GM12878 (cell line): ENCODE measurements at regions not wholly inside any gene's neighbourhood (a gene's known extent, or its start where the extent isn't known, plus 50 kb on each side); places are given as distances from the start of the nearest gene placed in this dataset.

ENCODE experiments used
- ATAC-seq: fragments of 200-7000 bp; cut with Tn5 transposase; 3 replicates; pipeline ENCODE4 v1.9.1; 2020; ENCODE audit warnings: mild to moderate bottlenecking, moderate library complexity
- BruUV-seq: library from RNA; stranded (reverse); fragments of 400-500 nt; replicated peaks from 2 replicates; lab custom pipeline; 2021; lab: Mats Ljungman, UMichigan
- CTCF ChIA-PET: fragments of 300-600 bp; sonication (Branson Sonifier 250); formaldehyde crosslinking; extraction: SDS; loops from one replicate; lab custom pipeline; 2021; ENCODE audit warnings: inconsistent platforms; lab: Yijun Ruan, JAX
- POLR2A ChIA-PET: fragments of 350-600 bp; formaldehyde crosslinking; extraction: SDS; loops from one replicate; lab custom pipeline; 2021; ENCODE audit warnings: inconsistent platforms; lab: Charles Lee
- RAD21 ChIA-PET: fragments of 300-600 bp; sonication (Branson Sonifier 250); formaldehyde crosslinking; loops from one replicate; lab custom pipeline; 2023; ENCODE audit warnings: antibody characterized with exemption; ENCODE audit not compliant: unreplicated experiment; lab: Charles Lee
- SMC1A ChIA-PET: fragments of 300-600 bp; sonication (Branson Sonifier 250); formaldehyde crosslinking; loops from one replicate; lab custom pipeline; 2023; ENCODE audit not compliant: unreplicated experiment, uncharacterized antibody; lab: Charles Lee
- DNase-seq: peaks from one replicate; pipeline ENCODE4 v3.0.0-alpha.2; 2011; ENCODE audit warnings: low read depth, low spot score
- FAIRE-seq: peaks from 3 replicates; lab custom pipeline; 2011; peaks lifted over from hg19 to GRCh38; lab: Jason Lieb, UNC
- H2AFZ ChIP-seq: 2 replicates; pipeline ENCODE4 v1.6.0; 2011; ENCODE audit warnings: low read depth, low read length, control low read depth; ENCODE audit not compliant: control insufficient read depth
- H3K27ac ChIP-seq: 2 replicates; pipeline ENCODE4 v1.5.1; 2011; ENCODE audit warnings: control low read depth; ENCODE audit not compliant: control insufficient read depth, insufficient read depth
- H3K27me3 ChIP-seq, 2 experiments: replicated peaks in 1 of 2; 2 replicates each; pipeline versions ENCODE4 v1.6.0 to v1.6.1; 2011; ENCODE audit warnings: low read length in 1 of 2; ENCODE audit not compliant: control insufficient read depth in 2 of 2, insufficient read depth in 2 of 2
- H3K36me3 ChIP-seq, 2 experiments: 2 replicates each; pipeline ENCODE4 v1.5.1; 2011; ENCODE audit warnings: low read length in 1 of 2; ENCODE audit not compliant: control insufficient read depth in 2 of 2, insufficient read depth in 2 of 2
- H3K4me1 ChIP-seq: 2 replicates; pipeline ENCODE4 v1.6.1; 2011; ENCODE audit warnings: mild to moderate bottlenecking, low read length, moderate library complexity, mixed read lengths; ENCODE audit not compliant: control insufficient read depth, insufficient read depth
- H3K4me2 ChIP-seq: 2 replicates; pipeline ENCODE4 v1.6.0; 2011; ENCODE audit warnings: control low read depth; ENCODE audit not compliant: control insufficient read depth, insufficient read depth
- H3K4me3 ChIP-seq: fragments of 200-600 bp; sonication (generic); 2 replicates; pipeline ENCODE4 v1.5.1; 2016
- H3K79me2 ChIP-seq: 2 replicates; pipeline ENCODE4 v1.6.0; 2011; ENCODE audit warnings: low read length; ENCODE audit not compliant: control insufficient read depth, insufficient read depth
- H3K9ac ChIP-seq: 2 replicates; pipeline ENCODE4 v1.8.0; 2011; ENCODE audit warnings: low read length, control low read depth, mixed read lengths; ENCODE audit not compliant: control insufficient read depth, insufficient read depth
- H3K9me3 ChIP-seq: replicated peaks from 3 replicates; pipeline ENCODE4 v1.5.1; 2011; ENCODE audit warnings: mild to moderate bottlenecking, low read length; ENCODE audit not compliant: control insufficient read depth, insufficient read depth
- H4K20me1 ChIP-seq: 2 replicates; pipeline ENCODE4 v1.6.0; 2011; ENCODE audit not compliant: control insufficient read depth, insufficient read depth
- ASH2L ChIP-seq: fragments of 300-600, 200-600 bp; sonication (generic); IDR thresholded peaks from 2 replicates; pipeline ENCODE4 v1.6.1; 2017; ENCODE audit warnings: low read depth, mild to moderate bottlenecking, borderline replicate concordance
- CHD2 ChIP-seq: IDR thresholded peaks from 2 replicates; pipeline ENCODE4 v1.6.1; 2011; ENCODE audit warnings: low read depth, low read length, improper control_type of control experiment, borderline replicate concordance
- IKZF2 ChIP-seq, 2 experiments: fragments of 450-650 bp; IDR thresholded peaks; 2 replicates each; pipeline ENCODE4 v1.6.1; 2017; ENCODE audit warnings: mild to moderate bottlenecking in 2 of 2, moderate library complexity in 2 of 2
- NFIC ChIP-seq: IDR thresholded peaks from 2 replicates; pipeline ENCODE4 v1.6.1; 2012; ENCODE audit warnings: low read depth, mild to moderate bottlenecking, inconsistent platforms, low read length, moderate library complexity
- NFYA ChIP-seq: IDR thresholded peaks from 2 replicates; pipeline ENCODE4 v1.6.1; 2011; ENCODE audit warnings: low read depth, mild to moderate bottlenecking, low read length, improper control_type of control experiment, borderline replicate concordance
- RCOR1 ChIP-seq: conservative IDR thresholded peaks from 2 replicates; pipeline ENCODE4 v1.6.1; 2012; ENCODE audit warnings: low read depth, low read length, improper control_type of control experiment
- SP1 ChIP-seq: IDR thresholded peaks from one replicate; pipeline ENCODE4 v1.6.1; 2011; ENCODE audit warnings: low read depth, low read length
- WGBS: methylation state at CpG from one replicate; pipeline ENCODE4 v1.1.6; 2016; ENCODE audit warnings: low lambda C conversion rate; ENCODE audit not compliant: insufficient replicate concordance, insufficient coverage; ENCODE audit errors: missing lambda C conversion rate; 5-methylcytosine and 5-hydroxymethylcytosine counted together
- in situ Hi-C: fragments of 300-500 bp; cut with MboI; formaldehyde crosslinking; loops from 9 replicates; pipeline ENCODE4 v1.14.3; 2018; ENCODE audit warnings: mixed read lengths
- intact Hi-C: fragments of 100-400 bp; cut with micrococcal nuclease; formaldehyde crosslinking; loops from one replicate; pipeline ENCODE4 v1.14.2; 2022; ENCODE audit not compliant: unreplicated experiment
- TF ChIP-seq, protein P1 (sequence below): fragments of 450-650 bp; formaldehyde crosslinking; IDR thresholded peaks from 2 replicates; pipeline ENCODE4 v1.5.0; 2022; ENCODE audit warnings: mild to moderate bottlenecking, missing genetic modification characterization
- TF ChIP-seq, protein P2 (sequence below): fragments of 450-650 bp; IDR thresholded peaks from 2 replicates; pipeline ENCODE4 v1.6.1; 2017; ENCODE audit warnings: borderline replicate concordance

DNA sequence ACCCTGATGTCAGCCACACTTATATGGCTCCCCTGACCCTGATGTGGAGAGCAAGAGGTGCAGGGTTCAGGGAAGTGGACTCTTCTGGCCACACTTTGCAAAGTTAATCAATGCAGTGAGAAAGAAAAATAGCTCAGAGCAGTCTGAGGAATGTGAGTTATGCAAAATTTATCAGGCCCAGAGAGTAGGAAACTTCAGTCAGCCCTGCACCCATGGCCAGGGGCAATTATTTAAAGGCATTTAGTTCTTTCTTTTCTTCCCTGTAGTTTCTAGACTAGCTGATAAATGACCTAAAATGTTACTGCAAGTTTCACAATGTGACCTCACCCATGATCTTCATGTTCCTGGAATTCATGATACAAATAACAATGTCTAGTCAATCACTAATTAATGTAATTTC is 143.7 kb upstream of the GGTLC1 start (continued):
- TF ChIP-seq IKZF2 (IDR thresholded peaks at IDR 0.05) (no peak), NFIC (no peak), RCOR1 (no peak), NFYA (no peak)
- TF ChIP-seq, protein P1, sequence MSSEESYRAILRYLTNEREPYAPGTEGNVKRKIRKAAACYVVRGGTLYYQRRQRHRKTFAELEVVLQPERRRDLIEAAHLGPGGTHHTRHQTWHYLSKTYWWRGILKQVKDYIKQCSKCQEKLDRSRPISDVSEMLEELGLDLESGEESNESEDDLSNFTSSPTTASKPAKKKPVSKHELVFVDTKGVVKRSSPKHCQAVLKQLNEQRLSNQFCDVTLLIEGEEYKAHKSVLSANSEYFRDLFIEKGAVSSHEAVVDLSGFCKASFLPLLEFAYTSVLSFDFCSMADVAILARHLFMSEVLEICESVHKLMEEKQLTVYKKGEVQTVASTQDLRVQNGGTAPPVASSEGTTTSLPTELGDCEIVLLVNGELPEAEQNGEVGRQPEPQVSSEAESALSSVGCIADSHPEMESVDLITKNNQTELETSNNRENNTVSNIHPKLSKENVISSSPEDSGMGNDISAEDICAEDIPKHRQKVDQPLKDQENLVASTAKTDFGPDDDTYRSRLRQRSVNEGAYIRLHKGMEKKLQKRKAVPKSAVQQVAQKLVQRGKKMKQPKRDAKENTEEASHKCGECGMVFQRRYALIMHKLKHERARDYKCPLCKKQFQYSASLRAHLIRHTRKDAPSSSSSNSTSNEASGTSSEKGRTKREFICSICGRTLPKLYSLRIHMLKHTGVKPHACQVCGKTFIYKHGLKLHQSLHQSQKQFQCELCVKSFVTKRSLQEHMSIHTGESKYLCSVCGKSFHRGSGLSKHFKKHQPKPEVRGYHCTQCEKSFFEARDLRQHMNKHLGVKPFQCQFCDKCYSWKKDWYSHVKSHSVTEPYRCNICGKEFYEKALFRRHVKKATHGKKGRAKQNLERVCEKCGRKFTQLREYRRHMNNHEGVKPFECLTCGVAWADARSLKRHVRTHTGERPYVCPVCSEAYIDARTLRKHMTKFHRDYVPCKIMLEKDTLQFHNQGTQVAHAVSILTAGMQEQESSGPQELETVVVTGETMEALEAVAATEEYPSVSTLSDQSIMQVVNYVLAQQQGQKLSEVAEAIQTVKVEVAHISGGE (CRISPR knock-in tag), result no peak
- TF ChIP-seq, protein P2, sequence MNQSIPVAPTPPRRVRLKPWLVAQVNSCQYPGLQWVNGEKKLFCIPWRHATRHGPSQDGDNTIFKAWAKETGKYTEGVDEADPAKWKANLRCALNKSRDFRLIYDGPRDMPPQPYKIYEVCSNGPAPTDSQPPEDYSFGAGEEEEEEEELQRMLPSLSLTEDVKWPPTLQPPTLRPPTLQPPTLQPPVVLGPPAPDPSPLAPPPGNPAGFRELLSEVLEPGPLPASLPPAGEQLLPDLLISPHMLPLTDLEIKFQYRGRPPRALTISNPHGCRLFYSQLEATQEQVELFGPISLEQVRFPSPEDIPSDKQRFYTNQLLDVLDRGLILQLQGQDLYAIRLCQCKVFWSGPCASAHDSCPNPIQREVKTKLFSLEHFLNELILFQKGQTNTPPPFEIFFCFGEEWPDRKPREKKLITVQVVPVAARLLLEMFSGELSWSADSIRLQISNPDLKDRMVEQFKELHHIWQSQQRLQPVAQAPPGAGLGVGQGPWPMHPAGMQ, result no peak

DNA sequence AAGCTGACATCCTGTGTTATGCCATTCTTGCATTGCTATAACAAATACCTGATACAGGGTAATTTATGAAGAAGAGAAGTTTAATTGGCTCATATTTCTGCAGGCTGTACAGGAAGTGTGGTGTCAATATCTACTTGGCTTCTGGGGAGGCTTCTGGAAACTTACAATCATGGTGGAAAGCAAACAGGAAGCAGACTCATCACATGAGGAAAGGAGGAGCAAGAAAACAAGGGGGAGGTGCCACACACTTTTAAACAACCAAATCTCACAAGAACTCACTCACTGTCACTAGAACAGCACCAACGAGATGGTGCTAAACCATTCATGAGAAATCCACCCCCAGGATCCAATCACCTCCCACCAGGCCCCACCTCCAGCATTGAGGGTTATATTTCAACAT is 143.1 kb upstream of the GGTLC1 start:
- BruUV-seq, result no TSS peak
- no peak overlapping the region for H3K27ac ChIP-seq
- no peaks in the 10 kb centered on the region for H3K79me2 ChIP-seq
- FAIRE-seq, result no peak
- 0% methylated on average over 1 of the region's 1 CpG for WGBS
- TF ChIP-seq SP1, result no peak
- no peak for TF ChIP-seq ASH2L
- TF ChIP-seq CHD2, result no peak
- TF ChIP-seq, all 136 proteins: peak for 0
- ChIA-PET RAD21 (no interaction called here), POLR2A (no interaction called here), CTCF (no interaction called here), SMC1A (no interaction called here)
- no peak overlapping the region for H3K4me3 ChIP-seq
- H3K36me3 ChIP-seq, result no peaks in the 10 kb centered on the region
- H4K20me1 ChIP-seq, result no peaks in the 10 kb centered on the region
- H3K4me1 ChIP-seq, result no peaks in the 10 kb centered on the region
- H3K4me2 ChIP-seq, result no peak overlapping the region
- H3K27me3 ChIP-seq, result no peaks in the 10 kb centered on the region
- ATAC-seq (no peak), DNase-seq (no peak)
- no peak overlapping the region for H3K9ac ChIP-seq
- in situ Hi-C loops (no loop called here), intact Hi-C loops (no loop called here)
- H3K9me3 ChIP-seq, result no peaks in the 10 kb centered on the region
- H2AFZ ChIP-seq, result no peak overlapping the region
